ENCODE measurements at regions not wholly inside any gene's neighbourhood (a gene's known extent, or its start where the extent isn't known, plus 50 kb on each side); places are given as distances from the start of the nearest gene placed in this dataset.

DNA sequence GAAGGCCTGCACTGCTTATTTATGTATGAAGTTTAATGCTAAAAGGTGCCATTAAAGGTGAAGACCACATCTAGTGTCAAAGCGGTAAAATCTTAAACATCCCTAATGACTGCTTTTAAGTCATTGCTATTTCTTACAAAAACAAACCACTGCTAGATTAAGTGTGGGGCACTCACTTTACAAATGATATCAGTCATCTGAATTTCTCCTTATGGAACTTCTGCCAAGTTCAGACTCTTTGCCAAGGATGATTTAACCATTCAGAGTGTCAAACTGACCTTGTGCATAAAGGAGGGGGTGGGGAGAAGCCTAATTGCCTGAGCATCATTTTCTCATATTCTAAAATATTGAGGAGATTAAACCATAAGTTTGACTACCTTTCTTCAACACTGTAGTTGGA, 271.5 kb downstream of the TGFB2 start:
- Histone ChIP-seq H3K79me2 (ENCODE audit: low read length) (no peaks in the 10 kb centered on the region), H3K4me3 (ENCODE audit: low read length) (no peak overlapping the region), H3K27me3 (replicated peaks; ENCODE audit: insufficient read depth, low read length) (no peaks in the 10 kb centered on the region), H4K20me1 (ENCODE audit: insufficient read depth, low read length) (no peaks in the 10 kb centered on the region), H2AFZ (ENCODE audit: low read length) (no peak overlapping the region), H3K4me2 (ENCODE audit: low read depth, low read length) (no peak overlapping the region), H3K36me3 (replicated peaks; ENCODE audit: insufficient read depth, low read length) (no peaks in the 10 kb centered on the region), H3F3A (ENCODE audit: insufficient read depth, low read length) (no peaks in the 10 kb centered on the region), H3K27ac (ENCODE audit: low read length) (no peak overlapping the region), H3K4me1 (ENCODE audit: low read length) (no peaks in the 10 kb centered on the region), H3K9me2 (replicated peaks; ENCODE audit: insufficient read depth, low read length) (no peaks in the 10 kb centered on the region), H3K9ac (ENCODE audit: low read length) (no peak overlapping the region), H3K9me3 (replicated peaks; ENCODE audit: insufficient read depth, low read length) (no peaks in the 10 kb centered on the region)
- DNase-seq, result no peak
- TF ChIP-seq EZH2 (optimal IDR thresholded peaks at IDR 0.05; ENCODE audit: low read depth, low read length) (no peak), EZH2phosphoT487 (IDR thresholded peaks at IDR 0.05; ENCODE audit: low read length) (no peak)
- TF ChIP-seq, protein P1, sequence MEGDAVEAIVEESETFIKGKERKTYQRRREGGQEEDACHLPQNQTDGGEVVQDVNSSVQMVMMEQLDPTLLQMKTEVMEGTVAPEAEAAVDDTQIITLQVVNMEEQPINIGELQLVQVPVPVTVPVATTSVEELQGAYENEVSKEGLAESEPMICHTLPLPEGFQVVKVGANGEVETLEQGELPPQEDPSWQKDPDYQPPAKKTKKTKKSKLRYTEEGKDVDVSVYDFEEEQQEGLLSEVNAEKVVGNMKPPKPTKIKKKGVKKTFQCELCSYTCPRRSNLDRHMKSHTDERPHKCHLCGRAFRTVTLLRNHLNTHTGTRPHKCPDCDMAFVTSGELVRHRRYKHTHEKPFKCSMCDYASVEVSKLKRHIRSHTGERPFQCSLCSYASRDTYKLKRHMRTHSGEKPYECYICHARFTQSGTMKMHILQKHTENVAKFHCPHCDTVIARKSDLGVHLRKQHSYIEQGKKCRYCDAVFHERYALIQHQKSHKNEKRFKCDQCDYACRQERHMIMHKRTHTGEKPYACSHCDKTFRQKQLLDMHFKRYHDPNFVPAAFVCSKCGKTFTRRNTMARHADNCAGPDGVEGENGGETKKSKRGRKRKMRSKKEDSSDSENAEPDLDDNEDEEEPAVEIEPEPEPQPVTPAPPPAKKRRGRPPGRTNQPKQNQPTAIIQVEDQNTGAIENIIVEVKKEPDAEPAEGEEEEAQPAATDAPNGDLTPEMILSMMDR (IDR thresholded peaks at IDR 0.05; ENCODE audit: low read length), result no peak

GRCh38 chr1:218617986-218618385, 272.9 kb downstream of the TGFB2 start:
- Histone ChIP-seq H3K27ac (ENCODE audit: low read length) (no peak overlapping the region), H3K36me3 (replicated peaks; ENCODE audit: insufficient read depth, low read length) (no peaks in the 10 kb centered on the region), H3K79me2 (ENCODE audit: low read length) (no peaks in the 10 kb centered on the region), H3K9me3 (replicated peaks; ENCODE audit: insufficient read depth, low read length) (no peaks in the 10 kb centered on the region), H3K4me2 (ENCODE audit: low read depth, low read length) (no peak overlapping the region), H3K4me1 (ENCODE audit: low read length) (no peaks in the 10 kb centered on the region), H3K9me2 (replicated peaks; ENCODE audit: insufficient read depth, low read length) (no peaks in the 10 kb centered on the region), H3F3A (ENCODE audit: insufficient read depth, low read length) (no peaks in the 10 kb centered on the region), H3K9ac (ENCODE audit: low read length) (no peak overlapping the region), H3K4me3 (ENCODE audit: low read length) (no peak overlapping the region), H3K27me3 (replicated peaks; ENCODE audit: insufficient read depth, low read length) (no peaks in the 10 kb centered on the region), H2AFZ (ENCODE audit: low read length) (no peak overlapping the region), H4K20me1 (ENCODE audit: insufficient read depth, low read length) (no peaks in the 10 kb centered on the region)
- no peak for DNase-seq
- no peak for TF ChIP-seq EZH2phosphoT487 (IDR thresholded peaks at IDR 0.05; ENCODE audit: low read length)
- TF ChIP-seq EZH2 (optimal IDR thresholded peaks at IDR 0.05; ENCODE audit: low read depth, low read length), result no peak
- TF ChIP-seq, protein P1 (IDR thresholded peaks at IDR 0.05; ENCODE audit: low read length), result no peak

- H3F3A ChIP-seq (ENCODE audit: insufficient read depth, low read length), result no peaks in the 10 kb centered on the region
- H4K20me1 ChIP-seq (ENCODE audit: insufficient read depth, low read length), result no peaks in the 10 kb centered on the region
- no peak overlapping the region for H3K27ac ChIP-seq (ENCODE audit: low read length)
- H3K9me2 ChIP-seq (replicated peaks; ENCODE audit: insufficient read depth, low read length), result no peaks in the 10 kb centered on the region
- H3K36me3 ChIP-seq (replicated peaks; ENCODE audit: insufficient read depth, low read length), result no peaks in the 10 kb centered on the region
- no peak overlapping the region for H3K9ac ChIP-seq (ENCODE audit: low read length)
- H3K27me3 ChIP-seq (replicated peaks; ENCODE audit: insufficient read depth, low read length), result no peaks in the 10 kb centered on the region
- no peaks in the 10 kb centered on the region for H3K79me2 ChIP-seq (ENCODE audit: low read length)
- H3K4me1 ChIP-seq (ENCODE audit: low read length), result no peaks in the 10 kb centered on the region
- no peak for DNase-seq
- no peak overlapping the region for H2AFZ ChIP-seq (ENCODE audit: low read length)
- TF ChIP-seq EZH2phosphoT487 (IDR thresholded peaks at IDR 0.05; ENCODE audit: low read length) (no peak), EZH2 (optimal IDR thresholded peaks at IDR 0.05; ENCODE audit: low read depth, low read length) (no peak)
- TF ChIP-seq, protein P1 (IDR thresholded peaks at IDR 0.05; ENCODE audit: low read length), result no peak
- H3K9me3 ChIP-seq (replicated peaks; ENCODE audit: insufficient read depth, low read length), result no peaks in the 10 kb centered on the region
- H3K4me3 ChIP-seq (ENCODE audit: low read length), result no peak overlapping the region
- H3K4me2 ChIP-seq (ENCODE audit: low read depth, low read length), result no peak overlapping the region
Observed at GRCh38 chr1:218620956-218621355, 275.8 kb downstream of the TGFB2 start.

Measured in MM.1S (cell line).